GM13977 (cell line): ENCODE measurements at regions not wholly inside any gene's neighbourhood (a gene's known extent, or its start where the extent isn't known, plus 50 kb on each side); places are given as distances from the start of the nearest gene placed in this dataset.

Experiments used
- DNase-seq: peaks from one replicate; pipeline ENCODE4 v3.0.0; 2012; ENCODE audit warnings: low spot score
- in situ Hi-C: fragments of 300-500 bp; cut with MboI; formaldehyde crosslinking; loops from one replicate; pipeline ENCODE4 v1.12.0; 2022; ENCODE audit warnings: low sequenced_read_pairs, low pct_unique_long_range_greater_than_20kb, mixed read lengths, inconsistent platforms; ENCODE audit not compliant: unreplicated experiment
- TF ChIP-seq, protein P1 (sequence below): IDR thresholded peaks from 2 replicates; pipeline ENCODE4 v1.5.1; 2012; ENCODE audit warnings: mild to moderate bottlenecking, control low read depth; ENCODE audit not compliant: insufficient read depth; ENCODE audit errors: extremely low read depth, missing control alignments

- TF ChIP-seq, protein P1, sequence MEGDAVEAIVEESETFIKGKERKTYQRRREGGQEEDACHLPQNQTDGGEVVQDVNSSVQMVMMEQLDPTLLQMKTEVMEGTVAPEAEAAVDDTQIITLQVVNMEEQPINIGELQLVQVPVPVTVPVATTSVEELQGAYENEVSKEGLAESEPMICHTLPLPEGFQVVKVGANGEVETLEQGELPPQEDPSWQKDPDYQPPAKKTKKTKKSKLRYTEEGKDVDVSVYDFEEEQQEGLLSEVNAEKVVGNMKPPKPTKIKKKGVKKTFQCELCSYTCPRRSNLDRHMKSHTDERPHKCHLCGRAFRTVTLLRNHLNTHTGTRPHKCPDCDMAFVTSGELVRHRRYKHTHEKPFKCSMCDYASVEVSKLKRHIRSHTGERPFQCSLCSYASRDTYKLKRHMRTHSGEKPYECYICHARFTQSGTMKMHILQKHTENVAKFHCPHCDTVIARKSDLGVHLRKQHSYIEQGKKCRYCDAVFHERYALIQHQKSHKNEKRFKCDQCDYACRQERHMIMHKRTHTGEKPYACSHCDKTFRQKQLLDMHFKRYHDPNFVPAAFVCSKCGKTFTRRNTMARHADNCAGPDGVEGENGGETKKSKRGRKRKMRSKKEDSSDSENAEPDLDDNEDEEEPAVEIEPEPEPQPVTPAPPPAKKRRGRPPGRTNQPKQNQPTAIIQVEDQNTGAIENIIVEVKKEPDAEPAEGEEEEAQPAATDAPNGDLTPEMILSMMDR: no peak
- in situ Hi-C loops: no loop called here
- no peak for DNase-seq
Measured at GRCh38 chr16:86667035-86667434, 88.7 kb downstream of the FOXL1 start.

DNA sequence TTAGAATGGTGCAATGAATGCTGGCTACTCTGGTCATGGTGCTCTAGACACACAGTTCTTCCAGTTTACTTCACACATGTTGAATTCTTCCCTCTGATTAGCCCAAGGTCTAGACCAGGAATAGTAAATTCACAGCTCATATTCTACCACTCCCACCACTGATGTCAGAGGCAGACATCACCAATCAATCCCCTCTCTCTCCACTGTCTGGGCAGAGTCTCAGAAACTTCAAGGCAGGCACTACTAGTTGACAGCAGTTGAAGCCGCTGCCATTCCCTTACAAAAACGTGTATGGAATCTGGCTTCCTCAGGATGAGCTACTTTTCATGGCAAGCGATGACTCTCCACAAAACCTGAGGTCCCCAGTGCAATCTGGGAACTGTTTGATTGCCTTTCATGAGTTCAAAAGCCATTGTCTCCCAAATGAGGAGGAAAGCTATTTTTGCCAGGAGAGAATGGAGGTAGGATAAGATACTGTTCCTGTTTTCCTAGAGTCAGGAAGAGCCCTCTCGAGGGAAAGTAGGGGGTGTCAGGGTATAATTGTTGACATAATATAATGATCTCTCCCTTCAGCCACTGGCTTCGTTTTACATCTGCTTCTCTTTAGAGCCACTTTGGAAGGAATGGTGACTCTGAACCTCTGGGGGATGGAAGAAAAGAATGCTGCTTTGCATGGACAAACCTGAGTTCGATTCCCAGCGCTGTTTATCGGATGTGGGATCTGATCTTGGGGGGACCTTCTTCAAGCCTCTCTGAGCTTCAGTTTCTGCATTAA, 90.0 kb downstream of the FOXL1 start:
- in situ Hi-C loops: no loop called here
- no peak for DNase-seq
- TF ChIP-seq, protein P1: no peak

- DNase-seq: no peak
- TF ChIP-seq, protein P1: no peak
- in situ Hi-C loops: no loop called here
Measured at GRCh38 chr16:86669285-86669805, 91.0 kb downstream of the FOXL1 start.

- TF ChIP-seq, protein P1: no peak
- in situ Hi-C loops: no loop called here
- DNase-seq: no peak
Measured at GRCh38 chr16:86669937-86670749, 91.8 kb downstream of the FOXL1 start.

GRCh38 chr16:86670750-86671234, 92.4 kb downstream of the FOXL1 start:
- TF ChIP-seq, protein P1: no peak
- no peak for DNase-seq
- in situ Hi-C loops: no loop called here

GRCh38 chr16:86671486-86672178, 93.3 kb downstream of the FOXL1 start:
- no peak for DNase-seq
- TF ChIP-seq, protein P1: no peak
- in situ Hi-C loops: no loop called here
